ENCODE measurements at regions not wholly inside any gene's neighbourhood (a gene's known extent, or its start where the extent isn't known, plus 50 kb on each side); places are given as distances from the start of the nearest gene placed in this dataset.

DNA sequence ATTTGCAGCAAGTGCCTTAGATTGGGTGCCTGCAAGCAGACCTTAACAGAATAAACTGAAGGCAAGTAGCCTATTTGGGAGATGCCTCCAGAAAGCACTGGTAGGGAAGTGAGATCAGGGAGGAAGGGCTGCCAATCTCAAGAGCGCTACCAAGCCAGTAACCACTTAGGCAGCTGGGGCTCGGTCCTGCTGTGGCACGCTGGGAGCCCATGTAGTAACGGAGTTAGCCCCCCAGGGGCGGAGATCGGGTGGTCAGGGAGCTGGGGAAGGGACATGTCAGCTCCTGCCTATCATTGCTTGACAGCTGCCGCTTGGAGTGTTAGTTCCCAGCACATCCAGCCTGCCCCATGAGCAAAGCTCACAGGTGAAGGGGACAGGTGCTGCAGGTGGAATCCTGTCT, 127.0 kb downstream of the CEBPB start:
- ChIA-PET CTCF (no interaction called here), POLR2A (no interaction called here)
- no peak overlapping the region for H3K4me3 ChIP-seq (ENCODE audit: low read length)
- Mint-ChIP-seq H3K27me3 (peaks cover 13 to 36% of the 10 kb centered on the region in 2 donors), H3K4me3 (no peak overlapping the region), H3K9me3 (peaks cover 0 to 4% (median 0%) of the 10 kb centered on the region in 5 donors), H3K27ac (no peak overlapping the region), H3K36me3 (peaks cover 0 to 1% (median 0%) of the 10 kb centered on the region in 3 donors), H3K4me1 (no peaks in the 10 kb centered on the region)
- no peaks in the 10 kb centered on the region for H3K9me3 ChIP-seq (ENCODE audit: low read length)
- DNase-seq, result no peak
- no peaks in the 10 kb centered on the region for H3K4me1 ChIP-seq (ENCODE audit: insufficient read depth, low read length)
- no peaks in the 10 kb centered on the region for H3K36me3 ChIP-seq (ENCODE audit: insufficient read depth, low read length)
- no peak overlapping the region for H3K27ac ChIP-seq (ENCODE audit: low read depth, low read length)
- H3K27me3 ChIP-seq (ENCODE audit: insufficient read depth, low read length, poor library complexity, severe bottlenecking), result peaks cover 5% of the 10 kb centered on the region

- no peaks in the 10 kb centered on the region for H3K9me3 ChIP-seq (ENCODE audit: low read length)
- Mint-ChIP-seq H3K4me3 (no peak overlapping the region), H3K27me3 (peaks cover 14 to 26% of the 10 kb centered on the region in 2 donors), H3K4me1 (no peaks in the 10 kb centered on the region), H3K9me3 (peaks cover 0 to 4% (median 0%) of the 10 kb centered on the region in 5 donors), H3K36me3 (peaks cover 0 to 2% (median 0%) of the 10 kb centered on the region in 3 donors), H3K27ac (no peak overlapping the region)
- peaks cover 5% of the 10 kb centered on the region for H3K27me3 ChIP-seq (ENCODE audit: insufficient read depth, low read length, poor library complexity, severe bottlenecking)
- ChIA-PET POLR2A (no interaction called here), CTCF (no interaction called here)
- no peak overlapping the region for H3K27ac ChIP-seq (ENCODE audit: low read depth, low read length)
- DNase-seq, result no peak
- H3K4me3 ChIP-seq (ENCODE audit: low read length), result no peak overlapping the region
- H3K4me1 ChIP-seq (ENCODE audit: insufficient read depth, low read length), result no peaks in the 10 kb centered on the region
- H3K36me3 ChIP-seq (ENCODE audit: insufficient read depth, low read length), result no peaks in the 10 kb centered on the region
Measured at GRCh38 chr20:50318710-50319109, 128.1 kb downstream of the CEBPB start.

DNA sequence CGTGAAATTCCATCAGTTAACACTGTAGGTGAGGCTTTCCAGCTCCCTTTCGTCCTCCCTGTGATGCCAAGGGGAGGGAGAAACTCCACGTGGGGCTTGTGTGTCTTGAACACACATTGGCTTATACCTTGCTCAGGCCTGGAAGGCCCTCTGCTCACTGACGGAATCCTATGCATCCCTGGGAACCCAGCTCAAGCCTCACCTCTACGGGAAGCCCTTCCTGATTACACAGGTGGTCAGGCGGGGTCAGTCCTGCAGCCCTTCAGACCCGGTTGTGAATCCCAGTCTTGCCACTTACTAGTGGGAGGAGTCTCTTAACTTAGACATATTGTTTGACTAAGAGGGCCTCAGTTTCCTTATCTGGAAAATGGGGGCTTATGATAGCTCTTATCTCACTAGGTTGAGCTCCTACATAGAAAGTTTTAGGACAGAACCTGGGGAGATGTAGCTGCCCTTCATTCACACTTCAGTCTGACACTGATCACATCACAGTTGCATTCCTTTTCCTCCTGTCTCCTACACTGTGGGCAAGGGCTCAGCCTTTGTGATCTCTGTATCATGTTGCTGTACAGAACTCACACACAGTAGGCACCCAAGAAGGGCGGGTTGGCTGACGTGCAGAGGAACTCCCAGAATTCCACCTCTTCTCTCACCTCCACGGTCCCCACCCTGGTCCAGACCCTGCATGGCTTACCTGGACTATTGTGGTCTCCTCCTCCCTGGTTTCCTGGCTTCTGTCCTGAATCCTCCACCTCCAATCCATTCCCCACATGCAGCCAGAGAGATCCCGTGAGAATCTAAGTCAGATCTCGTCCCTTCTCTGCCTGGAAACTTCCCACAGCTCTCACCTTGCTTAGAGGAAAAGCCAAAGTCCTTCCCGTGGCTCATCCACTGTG, 129.6 kb downstream of the CEBPB start:
- no peaks in the 10 kb centered on the region for H3K9me3 ChIP-seq (ENCODE audit: low read length)
- POLR2A ChIA-PET, result interaction anchor here (0.6 kb wide), 1 partner anchor 172 kb away, joined by 4 read pairs; no protein-coding TSS in a partner anchor
- H3K4me1 ChIP-seq (ENCODE audit: insufficient read depth, low read length), result no peaks in the 10 kb centered on the region
- H3K27ac ChIP-seq (ENCODE audit: low read depth, low read length), result no peak overlapping the region
- no peaks in the 10 kb centered on the region for H3K36me3 ChIP-seq (ENCODE audit: insufficient read depth, low read length)
- peaks cover 5% of the 10 kb centered on the region for H3K27me3 ChIP-seq (ENCODE audit: insufficient read depth, low read length, poor library complexity, severe bottlenecking)
- H3K4me1 Mint-ChIP-seq, result no peaks in the 10 kb centered on the region
- peaks cover 0 to 2% (median 0%) of the 10 kb centered on the region in 3 donors for H3K36me3 Mint-ChIP-seq
- CTCF ChIA-PET, result no interaction called here
- peak overlapping the region in 2 of 8 donors; percentile 11 to 40 for H3K27ac Mint-ChIP-seq
- no peak for DNase-seq
- H3K27me3 Mint-ChIP-seq, result peaks cover 12 to 16% of the 10 kb centered on the region in 2 donors
- no peak overlapping the region for H3K4me3 ChIP-seq (ENCODE audit: low read length)
- H3K4me3 Mint-ChIP-seq, result no peak overlapping the region
- no peaks in the 10 kb centered on the region for H3K9me3 Mint-ChIP-seq

GRCh38 chr20:50320901-50321796, 130.5 kb downstream of the CEBPB start:
- no peak for DNase-seq
- Mint-ChIP-seq H3K27ac (no peak overlapping the region), H3K36me3 (peaks cover 0 to 2% (median 0%) of the 10 kb centered on the region in 3 donors), H3K9me3 (no peaks in the 10 kb centered on the region), H3K4me3 (no peak overlapping the region), H3K27me3 (peaks cover 10% of the 10 kb centered on the region in 2 donors), H3K4me1 (no peaks in the 10 kb centered on the region)
- H3K36me3 ChIP-seq (ENCODE audit: insufficient read depth, low read length), result no peaks in the 10 kb centered on the region
- H3K4me1 ChIP-seq (ENCODE audit: insufficient read depth, low read length), result no peaks in the 10 kb centered on the region
- peaks cover 5% of the 10 kb centered on the region for H3K27me3 ChIP-seq (ENCODE audit: insufficient read depth, low read length, poor library complexity, severe bottlenecking)
- H3K27ac ChIP-seq (ENCODE audit: low read depth, low read length), result no peak overlapping the region
- no peaks in the 10 kb centered on the region for H3K9me3 ChIP-seq (ENCODE audit: low read length)
- ChIA-PET POLR2A (no interaction called here), CTCF (no interaction called here)
- H3K4me3 ChIP-seq (ENCODE audit: low read length), result no peak overlapping the region

DNA sequence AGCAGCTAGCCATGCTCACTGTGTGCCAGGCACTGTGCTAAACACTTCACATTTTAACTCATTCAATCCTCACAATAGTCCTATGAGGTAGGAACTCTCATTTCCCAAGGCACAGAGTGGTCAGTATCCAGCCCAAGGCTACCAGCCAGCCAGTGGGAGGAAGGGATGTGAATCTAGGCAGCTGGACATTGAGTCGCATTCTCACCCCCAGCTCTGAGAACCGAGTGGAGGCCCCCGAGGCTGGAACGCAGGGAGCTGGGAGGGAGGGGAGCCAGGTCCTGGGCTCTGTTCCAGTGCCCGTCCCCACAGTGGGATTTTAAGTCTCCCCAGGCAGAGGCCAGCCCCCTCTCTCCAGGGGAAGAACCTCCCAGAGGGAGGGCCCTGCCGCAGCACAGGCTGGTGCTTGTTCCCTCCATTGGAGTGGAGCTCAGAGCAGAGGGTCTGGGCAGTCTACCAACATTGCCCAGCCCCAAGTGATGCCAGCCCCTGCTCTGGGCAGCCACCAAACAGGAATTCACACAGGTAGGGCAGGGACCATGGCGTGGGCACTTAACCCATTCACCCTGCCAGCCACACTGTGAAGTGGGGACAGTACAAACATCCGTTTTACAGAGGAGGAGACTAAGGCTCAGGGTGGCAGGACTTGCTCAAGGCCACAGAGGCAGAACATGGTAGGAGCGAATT, 131.3 kb downstream of the CEBPB start:
- CTCF ChIA-PET, result no interaction called here

DNA sequence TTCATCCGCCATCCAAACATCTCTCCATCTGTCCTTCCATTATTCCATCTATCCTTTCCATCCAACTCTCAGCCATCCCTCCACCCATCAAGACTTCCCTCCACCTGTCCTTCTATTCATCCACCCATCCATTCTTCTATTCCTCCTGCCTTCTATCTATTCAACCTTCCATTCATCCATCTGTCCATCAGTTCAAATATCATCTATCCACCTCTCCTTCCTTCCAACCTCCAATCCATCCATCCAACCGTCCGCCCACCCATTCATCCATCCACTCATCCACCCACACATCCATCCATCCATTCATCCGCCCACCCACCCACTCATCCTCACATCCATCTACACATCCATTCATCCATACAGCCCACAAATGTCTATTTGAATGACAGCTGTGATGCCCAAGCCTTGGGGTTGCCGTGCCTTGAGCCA, 132.1 kb downstream of the CEBPB start:
- Histone ChIP-seq H3K36me3 (ENCODE audit: insufficient read depth, low read length) (no peaks in the 10 kb centered on the region), H3K9me3 (ENCODE audit: low read length) (no peaks in the 10 kb centered on the region), H3K4me1 (ENCODE audit: insufficient read depth, low read length) (no peaks in the 10 kb centered on the region), H3K4me3 (ENCODE audit: low read length) (no peak overlapping the region), H3K27me3 (ENCODE audit: insufficient read depth, low read length, poor library complexity, severe bottlenecking) (no peaks in the 10 kb centered on the region), H3K27ac (ENCODE audit: low read depth, low read length) (no peak overlapping the region)
- Mint-ChIP-seq H3K36me3 (peaks cover 0 to 3% (median 0%) of the 10 kb centered on the region in 3 donors), H3K4me3 (no peak overlapping the region), H3K9me3 (peaks cover 0 to under 1% (median 0%) of the 10 kb centered on the region in 5 donors), H3K27me3 (peaks cover 3 to 5% of the 10 kb centered on the region in 2 donors), H3K4me1 (no peaks in the 10 kb centered on the region), H3K27ac (no peak overlapping the region)
- no peak for DNase-seq
- ChIA-PET CTCF (no interaction called here), POLR2A (no interaction called here)

More for the DNA sequence above, 131.3 kb downstream of the CEBPB start:
- no peak for DNase-seq
- POLR2A ChIA-PET, result no interaction called here
- Histone ChIP-seq H3K36me3 (ENCODE audit: insufficient read depth, low read length) (no peaks in the 10 kb centered on the region), H3K9me3 (ENCODE audit: low read length) (no peaks in the 10 kb centered on the region), H3K27me3 (ENCODE audit: insufficient read depth, low read length, poor library complexity, severe bottlenecking) (peaks cover 1% of the 10 kb centered on the region), H3K4me3 (ENCODE audit: low read length) (no peak overlapping the region), H3K27ac (ENCODE audit: low read depth, low read length) (no peak overlapping the region), H3K4me1 (ENCODE audit: insufficient read depth, low read length) (no peaks in the 10 kb centered on the region)
- no peak overlapping the region for H3K4me3 Mint-ChIP-seq
- H3K27ac Mint-ChIP-seq, result no peak overlapping the region
- no peaks in the 10 kb centered on the region for H3K9me3 Mint-ChIP-seq
- no peaks in the 10 kb centered on the region for H3K4me1 Mint-ChIP-seq
- peaks cover 5% of the 10 kb centered on the region in 2 donors for H3K27me3 Mint-ChIP-seq
- peaks cover 0 to 2% (median 0%) of the 10 kb centered on the region in 3 donors for H3K36me3 Mint-ChIP-seq

GRCh38 chr20:50323209-50323608, 132.6 kb downstream of the CEBPB start:
- peaks cover 0 to 5% (median 0%) of the 10 kb centered on the region in 5 donors for H3K9me3 Mint-ChIP-seq
- H3K27ac Mint-ChIP-seq, result no peak overlapping the region
- no peak overlapping the region for H3K4me3 Mint-ChIP-seq
- H3K9me3 ChIP-seq (ENCODE audit: low read length), result no peaks in the 10 kb centered on the region
- H3K27me3 ChIP-seq (ENCODE audit: insufficient read depth, low read length, poor library complexity, severe bottlenecking), result no peaks in the 10 kb centered on the region
- H3K27ac ChIP-seq (ENCODE audit: low read depth, low read length), result no peak overlapping the region
- H3K27me3 Mint-ChIP-seq, result peaks cover 3 to 5% of the 10 kb centered on the region in 2 donors
- no peaks in the 10 kb centered on the region for H3K36me3 ChIP-seq (ENCODE audit: insufficient read depth, low read length)
- H3K4me1 Mint-ChIP-seq, result no peaks in the 10 kb centered on the region
- ChIA-PET CTCF (no interaction called here), POLR2A (no interaction called here)
- DNase-seq, result no peak
- H3K4me3 ChIP-seq (ENCODE audit: low read length), result no peak overlapping the region
- H3K4me1 ChIP-seq (ENCODE audit: insufficient read depth, low read length), result no peaks in the 10 kb centered on the region
- peaks cover 0 to 5% (median 0%) of the 10 kb centered on the region in 3 donors for H3K36me3 Mint-ChIP-seq
